ENCODE measurements at regions not wholly inside any gene's neighbourhood (a gene's known extent, or its start where the extent isn't known, plus 50 kb on each side); places are given as distances from the start of the nearest gene placed in this dataset.

DNA sequence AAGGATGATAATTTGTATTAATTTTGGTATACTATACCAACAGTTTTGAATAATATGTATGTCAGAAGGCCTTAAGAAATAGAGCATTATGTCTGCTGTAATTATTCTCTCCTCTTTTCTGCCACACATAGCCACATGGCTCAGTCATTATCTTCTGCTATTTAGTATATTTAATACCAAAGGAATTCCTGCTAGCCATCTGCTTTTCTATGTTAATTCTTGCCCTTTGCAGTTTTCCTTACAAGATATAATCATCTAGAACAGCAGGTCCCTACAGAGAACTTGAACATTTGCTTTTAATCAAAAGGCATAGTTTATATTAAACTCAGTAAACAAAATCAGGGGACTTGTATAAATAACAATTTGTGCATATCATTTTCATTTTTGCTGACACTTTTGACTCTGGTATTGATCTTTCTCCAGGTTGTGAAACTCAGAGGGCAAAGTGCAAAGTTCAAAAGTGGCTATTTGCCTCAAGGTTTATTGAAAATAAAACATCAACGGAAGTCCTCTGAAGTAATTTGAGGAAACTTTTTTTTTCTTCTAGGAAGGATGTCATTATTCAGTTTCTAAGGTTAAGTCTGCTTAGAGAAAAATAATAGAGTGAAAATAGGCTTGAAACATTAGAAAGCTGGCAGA is 702.0 kb downstream of the KCNJ2 start:
- TF ChIP-seq TAF1 (IDR thresholded peaks at IDR 0.05; ENCODE audit: borderline replicate concordance, low read depth, low read length): no peak
- no peak for TF ChIP-seq POLR2A (IDR thresholded peaks at IDR 0.05; ENCODE audit: low read depth, low read length)
- TF ChIP-seq POLR2AphosphoS5 (IDR thresholded peaks at IDR 0.05; ENCODE audit: low read depth, low read length): no peak

DNA sequence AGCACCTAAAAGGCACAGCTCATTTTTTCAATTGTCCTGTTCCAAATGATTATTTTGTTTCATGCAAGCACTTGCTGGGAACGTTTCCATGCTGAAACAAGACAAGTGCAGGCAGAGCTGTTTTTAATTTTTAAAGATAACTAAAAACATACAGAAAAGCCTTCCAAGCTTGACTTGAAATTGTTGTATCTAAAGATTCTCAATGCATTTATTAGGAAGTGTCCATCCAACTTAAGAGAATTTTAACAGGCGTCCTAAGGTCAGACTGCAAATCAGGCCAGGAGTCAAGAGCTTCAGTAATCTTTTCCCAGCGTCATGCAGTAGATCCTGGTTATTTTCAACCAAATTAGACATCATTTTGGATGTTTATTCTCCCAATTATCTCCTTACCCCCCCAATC is 702.8 kb downstream of the KCNJ2 start:
- TF ChIP-seq POLR2AphosphoS5 (IDR thresholded peaks at IDR 0.05; ENCODE audit: low read depth, low read length) (no peak), POLR2A (IDR thresholded peaks at IDR 0.05; ENCODE audit: low read depth, low read length) (no peak), TAF1 (IDR thresholded peaks at IDR 0.05; ENCODE audit: borderline replicate concordance, low read depth, low read length) (no peak)
- DNase-seq (ENCODE audit: insufficient read length) (no peak), FAIRE-seq (no peak)

More for the DNA sequence above, 702.0 kb downstream of the KCNJ2 start:
- no peak for DNase-seq (ENCODE audit: insufficient read length)
- no peak for FAIRE-seq

DNA sequence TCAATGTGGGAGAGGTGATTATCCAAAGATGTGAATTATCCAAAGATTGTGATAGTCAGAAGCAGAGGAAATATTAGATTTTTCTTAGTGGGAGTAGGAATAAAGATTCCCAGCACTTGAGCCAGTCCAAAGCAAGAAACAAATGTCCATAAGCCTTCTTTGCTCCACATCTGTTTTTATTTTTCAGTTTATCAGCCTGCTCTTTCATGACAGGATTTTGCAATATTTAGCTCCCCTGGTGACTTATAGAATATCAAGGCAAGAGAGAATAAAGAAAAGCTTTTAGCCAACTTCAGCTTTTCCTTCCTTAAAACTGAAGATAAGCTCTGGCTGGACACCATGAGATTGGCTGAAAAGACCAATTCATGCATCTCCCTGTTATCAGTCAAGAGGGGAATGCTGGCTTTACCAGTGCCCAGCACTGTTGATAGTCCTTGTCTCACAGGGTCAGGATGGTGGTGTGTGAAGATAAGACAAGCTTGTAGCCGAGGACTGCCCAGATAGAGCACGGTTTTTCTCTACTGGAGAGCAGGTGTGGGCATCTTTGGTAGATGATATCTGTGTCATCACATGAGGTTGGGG is 706.5 kb downstream of the KCNJ2 start:
- TF ChIP-seq TAF1 (IDR thresholded peaks at IDR 0.05; ENCODE audit: borderline replicate concordance, low read depth, low read length): no peak
- no peak for TF ChIP-seq POLR2A (IDR thresholded peaks at IDR 0.05; ENCODE audit: low read depth, low read length)
- TF ChIP-seq POLR2AphosphoS5 (IDR thresholded peaks at IDR 0.05; ENCODE audit: low read depth, low read length): no peak
- FAIRE-seq (no peak), DNase-seq (ENCODE audit: insufficient read length) (no peak)

GRCh38 chr17:70878879-70879278 is 709.5 kb downstream of the KCNJ2 start:
- no peak for FAIRE-seq
- TF ChIP-seq POLR2A (IDR thresholded peaks at IDR 0.05; ENCODE audit: low read depth, low read length) (no peak), POLR2AphosphoS5 (IDR thresholded peaks at IDR 0.05; ENCODE audit: low read depth, low read length) (no peak)

DNA sequence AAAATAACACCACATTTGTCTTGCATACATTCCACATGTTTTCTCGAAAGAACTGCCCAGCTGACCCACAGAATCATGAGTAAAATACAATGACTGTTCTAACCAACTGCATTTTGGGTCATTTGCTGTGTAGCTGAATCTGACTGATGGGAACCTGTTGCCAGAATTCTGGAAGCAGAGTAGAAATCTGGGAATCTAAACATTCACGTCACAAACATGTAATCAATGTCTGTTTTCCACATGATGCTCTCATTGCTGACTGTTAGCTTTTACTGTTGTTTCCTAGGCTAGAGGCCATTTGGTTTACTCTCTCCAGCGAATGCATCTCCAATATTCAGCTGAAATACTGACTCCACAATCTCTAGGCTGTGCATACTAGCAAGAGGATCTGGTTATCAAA is 710.1 kb downstream of the KCNJ2 start:
- FAIRE-seq (no peak), DNase-seq (ENCODE audit: insufficient read length) (no peak)
- TF ChIP-seq TAF1 (IDR thresholded peaks at IDR 0.05; ENCODE audit: borderline replicate concordance, low read depth, low read length): no peak

More at GRCh38 chr17:70878879-70879278, 709.5 kb downstream of the KCNJ2 start:
- no peak for DNase-seq (ENCODE audit: insufficient read length)

DNA sequence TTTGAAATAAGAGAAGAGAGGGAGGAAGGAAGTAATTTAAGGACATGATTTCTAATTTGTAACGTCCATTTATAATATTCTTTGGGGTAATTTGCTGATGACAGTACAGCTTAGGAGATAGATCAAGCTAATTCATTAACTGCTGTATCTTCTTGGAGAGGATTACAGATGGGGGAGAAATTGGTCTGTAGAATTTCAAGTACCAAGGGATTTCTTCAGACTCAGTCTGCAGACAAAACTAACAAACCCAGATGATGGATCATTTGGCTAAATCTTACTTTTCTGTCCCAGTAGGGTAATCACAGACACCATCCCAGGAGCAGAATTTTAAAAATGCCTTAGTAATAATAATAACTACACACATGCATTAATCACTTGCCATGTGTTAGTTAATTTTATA is 711.8 kb downstream of the KCNJ2 start:
- FAIRE-seq: no peak
- TF ChIP-seq POLR2AphosphoS5 (IDR thresholded peaks at IDR 0.05; ENCODE audit: low read depth, low read length) (no peak), TAF1 (IDR thresholded peaks at IDR 0.05; ENCODE audit: borderline replicate concordance, low read depth, low read length) (no peak), POLR2A (IDR thresholded peaks at IDR 0.05; ENCODE audit: low read depth, low read length) (no peak)
- no peak for DNase-seq (ENCODE audit: insufficient read length)

DNA sequence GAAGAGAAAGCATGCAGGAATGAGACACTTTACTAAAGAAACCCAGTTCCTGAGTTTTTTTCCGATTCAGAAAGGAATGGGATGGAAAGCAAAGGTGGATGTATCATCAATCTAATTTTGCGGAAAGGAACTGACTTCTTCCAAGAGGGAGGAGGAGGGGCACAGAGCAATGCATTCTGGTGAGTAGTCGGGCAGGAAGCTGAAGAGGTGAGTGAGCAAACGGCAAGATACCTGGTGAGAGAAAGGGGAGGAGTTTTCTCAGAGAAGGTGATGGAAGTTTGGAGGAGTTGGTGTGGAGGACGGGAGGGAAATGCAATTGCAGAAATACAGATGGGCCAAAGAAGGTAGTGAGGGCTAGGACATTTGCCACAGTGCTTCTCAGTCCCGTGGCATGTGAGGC is 713.2 kb downstream of the KCNJ2 start:
- FAIRE-seq: no peak
- no peak for DNase-seq (ENCODE audit: insufficient read length)
- no peak for TF ChIP-seq TAF1 (IDR thresholded peaks at IDR 0.05; ENCODE audit: borderline replicate concordance, low read depth, low read length)
- no peak for TF ChIP-seq POLR2AphosphoS5 (IDR thresholded peaks at IDR 0.05; ENCODE audit: low read depth, low read length)

DNA sequence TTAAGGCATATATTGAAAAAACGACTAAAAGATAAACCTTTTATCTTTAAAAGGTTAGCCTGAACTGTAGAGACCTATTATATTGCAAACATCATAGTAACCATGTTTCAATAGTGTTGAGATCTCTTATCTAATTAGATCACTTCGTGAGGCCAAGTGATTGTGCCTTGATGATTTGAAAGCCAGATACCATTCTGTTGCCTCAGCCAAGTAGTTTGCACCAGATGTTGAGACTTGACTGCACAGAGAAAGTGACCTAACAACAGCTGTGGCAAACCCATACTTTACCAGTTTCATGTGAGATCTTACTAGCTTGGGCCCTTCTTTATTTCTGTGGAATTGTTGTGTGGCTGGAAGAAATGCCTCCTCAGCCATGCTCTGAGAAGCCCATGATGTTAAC is 717.3 kb downstream of the KCNJ2 start:
- no peak for FAIRE-seq
- TF ChIP-seq TAF1 (IDR thresholded peaks at IDR 0.05; ENCODE audit: borderline replicate concordance, low read depth, low read length) (no peak), POLR2AphosphoS5 (IDR thresholded peaks at IDR 0.05; ENCODE audit: low read depth, low read length) (no peak), POLR2A (IDR thresholded peaks at IDR 0.05; ENCODE audit: low read depth, low read length) (no peak)
- DNase-seq (ENCODE audit: insufficient read length): no peak

DNA sequence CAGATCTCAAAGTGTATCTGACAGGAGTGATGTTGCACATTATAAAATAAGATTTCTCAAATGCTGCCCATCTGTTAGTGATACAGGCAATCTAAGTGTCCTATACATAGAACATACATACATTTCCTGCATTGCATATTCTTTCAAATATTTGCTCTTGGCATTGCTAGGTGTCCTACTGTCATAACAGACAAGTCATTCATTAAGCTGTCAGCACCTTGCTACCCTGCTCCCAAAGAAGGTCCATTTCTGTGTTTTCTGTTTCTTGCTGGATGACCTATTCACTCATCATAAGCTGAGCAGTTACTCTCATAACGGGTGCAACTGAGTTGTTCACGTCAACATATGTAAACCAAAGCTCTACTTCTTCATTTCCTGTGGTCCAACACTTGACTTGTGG is 719.0 kb downstream of the KCNJ2 start:
- FAIRE-seq (no peak), DNase-seq (ENCODE audit: insufficient read length) (no peak)
- TF ChIP-seq TAF1 (IDR thresholded peaks at IDR 0.05; ENCODE audit: borderline replicate concordance, low read depth, low read length) (no peak), POLR2A (IDR thresholded peaks at IDR 0.05; ENCODE audit: low read depth, low read length) (no peak), POLR2AphosphoS5 (IDR thresholded peaks at IDR 0.05; ENCODE audit: low read depth, low read length) (no peak)

DNA sequence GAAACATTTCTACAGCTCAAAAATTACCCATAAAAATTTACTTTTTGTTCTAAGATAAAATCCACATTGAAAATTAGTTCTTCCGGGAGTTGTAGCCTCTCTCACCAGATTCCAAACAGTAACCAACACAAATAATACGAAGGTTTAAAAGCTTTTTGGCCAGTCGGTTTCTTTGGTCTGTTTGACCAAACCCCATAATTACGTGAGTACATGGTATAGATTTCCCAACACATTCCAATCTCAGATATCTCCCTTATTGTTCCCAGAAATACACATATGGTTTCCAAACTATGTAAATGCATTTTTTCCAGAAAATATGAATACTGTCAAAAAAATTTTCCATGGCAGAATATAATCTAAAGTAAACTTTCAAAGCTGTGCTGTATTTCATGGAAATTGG is 722.0 kb downstream of the KCNJ2 start:
- FAIRE-seq (no peak), DNase-seq (ENCODE audit: insufficient read length) (no peak)
- TF ChIP-seq POLR2AphosphoS5 (IDR thresholded peaks at IDR 0.05; ENCODE audit: low read depth, low read length): no peak
- no peak for TF ChIP-seq TAF1 (IDR thresholded peaks at IDR 0.05; ENCODE audit: borderline replicate concordance, low read depth, low read length)
- no peak for TF ChIP-seq POLR2A (IDR thresholded peaks at IDR 0.05; ENCODE audit: low read depth, low read length)

GRCh38 chr17:70892527-70892926 is 723.2 kb downstream of the KCNJ2 start:
- TF ChIP-seq POLR2A (IDR thresholded peaks at IDR 0.05; ENCODE audit: low read depth, low read length) (no peak), TAF1 (IDR thresholded peaks at IDR 0.05; ENCODE audit: borderline replicate concordance, low read depth, low read length) (no peak), POLR2AphosphoS5 (IDR thresholded peaks at IDR 0.05; ENCODE audit: low read depth, low read length) (no peak)
- FAIRE-seq (no peak), DNase-seq (ENCODE audit: insufficient read length) (no peak)

GRCh38 chr17:70896843-70897242 is 727.5 kb downstream of the KCNJ2 start:
- FAIRE-seq: no peak
- no peak for DNase-seq (ENCODE audit: insufficient read length)
- TF ChIP-seq POLR2A (IDR thresholded peaks at IDR 0.05; ENCODE audit: low read depth, low read length) (no peak), TAF1 (IDR thresholded peaks at IDR 0.05; ENCODE audit: borderline replicate concordance, low read depth, low read length) (no peak), POLR2AphosphoS5 (IDR thresholded peaks at IDR 0.05; ENCODE audit: low read depth, low read length) (no peak)
